CD4-positive, CD25-positive, alpha-beta regulatory T cell (primary cell): ENCODE measurements at regions not wholly inside any gene's neighbourhood (a gene's known extent, or its start where the extent isn't known, plus 50 kb on each side); places are given as distances from the start of the nearest gene placed in this dataset.

Source experiments
- ATAC-seq, 2 donors: fragments of 150-1000 bp; cut with Tn5 transposase; one replicate each; pipeline ENCODE4 v1.10.0; 2021; ENCODE audit warnings: low read depth in 2 of 2, moderate number of reproducible peaks in 2 of 2, moderate library complexity in 1 of 2
- DNase-seq, 3 donors: peaks; one replicate each; pipeline versions ENCODE4 v3.0.0 to v3.0.0-alpha.2; 2012 to 2022; ENCODE audit warnings: mixed read lengths in 1 of 3
- H3K27ac ChIP-seq: one replicate; pipeline ENCODE4 v1.7.0; 2013; ENCODE audit warnings: mild to moderate bottlenecking, low read length; ENCODE audit not compliant: insufficient read depth, poor library complexity, severe bottlenecking
- H3K27me3 ChIP-seq: one replicate; pipeline ENCODE4 v1.7.0; 2013; ENCODE audit warnings: low read length; ENCODE audit not compliant: control insufficient read depth, insufficient read depth
- H3K36me3 ChIP-seq: one replicate; pipeline ENCODE4 v1.7.0; 2013; ENCODE audit warnings: mild to moderate bottlenecking, low read length, moderate library complexity; ENCODE audit not compliant: control insufficient read depth, insufficient read depth
- H3K4me1 ChIP-seq: 2 replicates; pipeline ENCODE4 v1.7.0; 2013; ENCODE audit warnings: mild to moderate bottlenecking, low read length; ENCODE audit not compliant: insufficient read depth, control insufficient read depth, poor library complexity, severe bottlenecking
- H3K4me3 ChIP-seq: one replicate; pipeline ENCODE4 v1.7.0; 2013; ENCODE audit warnings: low read depth, mild to moderate bottlenecking, low read length, moderate library complexity
- H3K9me3 ChIP-seq, 2 experiments: 1 replicate in 1 of 2; 2 replicates in 1 of 2; pipeline ENCODE4 v1.7.0; 2013; ENCODE audit warnings: low read length in 2 of 2, mild to moderate bottlenecking in 1 of 2, moderate library complexity in 1 of 2; ENCODE audit not compliant: control insufficient read depth in 2 of 2
- H3K27ac Mint-ChIP-seq, 3 donors: one replicate each; pipeline ENCODE4 v1.8.0; 2020 to 2022; ENCODE audit warnings: mild to moderate bottlenecking in 3 of 3, mixed read lengths in 3 of 3, moderate library complexity in 2 of 3
- H3K27me3 Mint-ChIP-seq: one replicate; pipeline ENCODE4 v1.8.0; 2022; ENCODE audit warnings: mild to moderate bottlenecking, mixed read lengths
- H3K36me3 Mint-ChIP-seq: one replicate; pipeline ENCODE4 v1.8.0; 2020; ENCODE audit warnings: mixed read lengths
- H3K4me1 Mint-ChIP-seq, 4 donors: one replicate each; pipeline ENCODE4 v1.8.0; 2020 to 2022; ENCODE audit warnings: mixed read lengths in 4 of 4, mild to moderate bottlenecking in 1 of 4
- H3K4me3 Mint-ChIP-seq, 4 donors: one replicate each; pipeline ENCODE4 v1.8.0; 2020 to 2022; ENCODE audit warnings: mild to moderate bottlenecking in 4 of 4, mixed read lengths in 4 of 4, moderate library complexity in 3 of 4
- H3K9me3 Mint-ChIP-seq, 7 donors: one replicate each; pipeline ENCODE4 v1.8.0; 2020 to 2022; ENCODE audit warnings: mixed read lengths in 7 of 7, mild to moderate bottlenecking in 3 of 7, moderate library complexity in 2 of 7

DNA sequence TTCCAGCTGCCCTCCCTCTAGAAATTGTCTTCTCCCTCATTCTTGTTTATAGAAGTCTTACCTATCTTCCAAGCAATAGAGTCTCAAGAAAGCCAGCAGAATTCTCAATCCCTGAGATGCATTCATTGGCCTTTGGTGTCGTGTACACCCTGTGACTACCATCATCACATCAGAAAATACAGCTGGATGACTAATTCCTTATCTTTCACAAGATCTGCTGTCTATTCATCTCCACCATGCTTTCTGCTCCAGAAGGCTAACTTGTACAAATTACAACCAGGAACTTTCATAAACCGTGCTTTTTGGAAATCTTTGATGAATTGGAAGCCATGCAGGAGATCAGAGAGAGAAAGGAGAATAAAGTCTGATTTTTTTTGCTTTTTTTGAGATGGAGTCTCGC, 1062.9 kb upstream of the GHITM start:
- Histone ChIP-seq H3K4me1 (no peaks in the 10 kb centered on the region), H3K27ac (no peak overlapping the region), H3K27me3 (no peaks in the 10 kb centered on the region), H3K4me3 (no peak overlapping the region), H3K9me3 (peaks cover 2 to 9% of the 10 kb centered on the region in 2 experiments), H3K36me3 (no peaks in the 10 kb centered on the region)
- Mint-ChIP-seq H3K27me3 (no peaks in the 10 kb centered on the region), H3K36me3 (no peaks in the 10 kb centered on the region), H3K4me1 (no peaks in the 10 kb centered on the region), H3K4me3 (no peak overlapping the region), H3K27ac (no peak overlapping the region), H3K9me3 (peaks cover 0 to 16% (median 6%) of the 10 kb centered on the region in 7 donors)
- no peak for DNase-seq
- no peak for ATAC-seq

DNA sequence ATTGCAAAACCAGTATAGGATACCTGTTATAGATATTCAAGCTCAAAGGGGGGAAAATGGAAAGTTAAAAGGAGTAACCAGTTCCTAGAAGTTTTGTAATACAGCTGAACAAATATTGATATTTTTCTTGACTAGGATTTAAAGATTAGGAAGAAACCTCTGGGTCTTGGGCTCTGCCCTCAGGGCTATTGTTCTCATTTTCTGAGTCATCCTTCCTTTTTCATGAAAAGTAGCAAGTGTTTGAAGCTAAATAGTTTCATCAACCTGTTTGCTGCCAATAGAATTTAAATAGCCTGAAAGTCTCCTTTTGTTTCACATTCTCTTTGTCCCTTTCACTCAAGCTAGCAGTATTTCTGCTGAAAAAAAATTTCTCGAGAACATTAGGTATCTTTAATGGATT, 1061.1 kb upstream of the GHITM start:
- no peak for DNase-seq
- ATAC-seq: no peak
- Mint-ChIP-seq H3K27ac (no peak overlapping the region), H3K4me1 (no peaks in the 10 kb centered on the region), H3K4me3 (no peak overlapping the region), H3K36me3 (no peaks in the 10 kb centered on the region), H3K9me3 (peaks cover 0 to 16% (median 8%) of the 10 kb centered on the region in 7 donors), H3K27me3 (no peaks in the 10 kb centered on the region)
- Histone ChIP-seq H3K9me3 (peaks cover 2 to 9% of the 10 kb centered on the region in 2 experiments), H3K36me3 (no peaks in the 10 kb centered on the region), H3K4me1 (no peaks in the 10 kb centered on the region), H3K4me3 (no peak overlapping the region), H3K27ac (no peak overlapping the region), H3K27me3 (no peaks in the 10 kb centered on the region)

DNA sequence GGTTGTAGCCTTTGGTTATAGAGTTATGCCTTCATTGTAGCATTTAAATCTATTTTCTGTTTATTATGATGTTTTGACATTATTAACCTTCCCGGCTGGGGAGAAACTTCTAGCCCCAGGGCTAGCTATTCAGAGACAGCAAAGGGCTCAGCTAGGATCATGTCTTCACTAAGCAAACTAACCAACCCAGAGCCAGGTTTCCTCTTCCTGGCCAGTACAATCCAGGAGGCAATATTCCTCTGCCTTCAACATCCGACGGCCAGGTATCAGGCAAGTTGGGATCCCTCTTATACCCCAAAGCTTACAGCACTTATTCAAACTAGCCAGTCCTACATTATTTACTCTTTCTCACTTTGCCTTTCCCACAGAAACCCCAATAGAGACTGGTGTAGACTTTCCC, 1060.7 kb upstream of the GHITM start:
- H3K36me3 Mint-ChIP-seq: no peaks in the 10 kb centered on the region
- Histone ChIP-seq H3K36me3 (no peaks in the 10 kb centered on the region), H3K9me3 (peaks cover 2 to 5% of the 10 kb centered on the region in 2 experiments), H3K27ac (no peak overlapping the region), H3K27me3 (no peaks in the 10 kb centered on the region), H3K4me1 (no peaks in the 10 kb centered on the region), H3K4me3 (no peak overlapping the region)
- DNase-seq: no peak
- H3K27ac Mint-ChIP-seq: no peak overlapping the region
- no peak overlapping the region for H3K4me3 Mint-ChIP-seq
- no peaks in the 10 kb centered on the region for H3K27me3 Mint-ChIP-seq
- peaks cover 0 to 13% (median 7%) of the 10 kb centered on the region in 7 donors for H3K9me3 Mint-ChIP-seq
- no peaks in the 10 kb centered on the region for H3K4me1 Mint-ChIP-seq
- no peak for ATAC-seq

DNA sequence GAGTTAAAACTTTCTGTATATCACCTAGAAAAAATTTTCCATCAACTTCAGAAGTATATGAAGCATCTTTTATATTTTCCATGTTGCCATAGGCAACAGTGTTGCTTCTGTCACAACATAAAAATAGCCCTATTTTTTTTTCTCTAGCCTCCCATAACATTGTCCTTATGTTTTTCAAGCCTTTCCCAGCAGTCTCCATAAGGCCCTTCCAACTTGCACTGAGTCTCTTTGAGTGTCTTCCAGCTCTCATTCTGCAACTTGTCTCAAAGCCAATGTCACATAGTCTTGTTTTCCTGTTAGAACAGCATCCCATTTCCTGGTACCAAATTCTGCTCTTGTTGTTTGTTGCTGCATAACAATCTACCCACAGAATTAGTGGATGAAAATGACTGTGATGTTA, 1055.5 kb upstream of the GHITM start:
- H3K9me3 Mint-ChIP-seq: peaks cover 0 to 15% (median 7%) of the 10 kb centered on the region in 7 donors
- Histone ChIP-seq H3K36me3 (no peaks in the 10 kb centered on the region), H3K9me3 (peaks cover under 1 to 5% of the 10 kb centered on the region in 2 experiments), H3K4me3 (no peak overlapping the region), H3K27me3 (no peaks in the 10 kb centered on the region), H3K4me1 (no peaks in the 10 kb centered on the region), H3K27ac (no peak overlapping the region)
- H3K27me3 Mint-ChIP-seq: no peaks in the 10 kb centered on the region
- H3K4me1 Mint-ChIP-seq: no peaks in the 10 kb centered on the region
- no peak for ATAC-seq
- no peaks in the 10 kb centered on the region for H3K36me3 Mint-ChIP-seq
- H3K4me3 Mint-ChIP-seq: no peak overlapping the region
- no peak for DNase-seq
- no peak overlapping the region for H3K27ac Mint-ChIP-seq

DNA sequence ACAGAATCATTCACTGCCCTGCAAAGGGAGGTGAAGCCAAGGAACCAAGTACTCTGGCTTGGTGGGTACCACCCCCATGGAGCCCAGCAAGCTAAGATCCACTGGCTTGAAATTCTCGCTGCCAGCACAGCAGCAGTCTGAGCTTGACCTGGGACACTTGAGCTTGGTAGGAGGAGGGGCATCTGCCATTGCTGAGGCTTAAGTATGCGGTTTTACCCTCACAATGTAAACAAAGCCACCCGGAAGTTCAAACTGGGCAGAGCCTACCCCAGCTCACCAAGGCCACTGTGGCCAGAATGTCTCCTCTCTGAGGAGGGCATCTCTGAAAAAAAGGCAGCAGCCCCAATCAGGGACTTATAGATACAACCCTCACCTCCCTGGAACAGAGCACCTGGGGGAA, 1050.0 kb upstream of the GHITM start:
- Histone ChIP-seq H3K4me1 (no peaks in the 10 kb centered on the region), H3K36me3 (no peaks in the 10 kb centered on the region), H3K27ac (no peak overlapping the region), H3K4me3 (no peak overlapping the region), H3K9me3 (no peaks in the 10 kb centered on the region), H3K27me3 (no peaks in the 10 kb centered on the region)
- no peak overlapping the region for H3K27ac Mint-ChIP-seq
- no peak for ATAC-seq
- H3K4me1 Mint-ChIP-seq: no peaks in the 10 kb centered on the region
- H3K27me3 Mint-ChIP-seq: no peaks in the 10 kb centered on the region
- no peak overlapping the region for H3K4me3 Mint-ChIP-seq
- DNase-seq: no peak
- no peaks in the 10 kb centered on the region for H3K36me3 Mint-ChIP-seq
- peaks cover 0 to 10% (median 6%) of the 10 kb centered on the region in 7 donors for H3K9me3 Mint-ChIP-seq

DNA sequence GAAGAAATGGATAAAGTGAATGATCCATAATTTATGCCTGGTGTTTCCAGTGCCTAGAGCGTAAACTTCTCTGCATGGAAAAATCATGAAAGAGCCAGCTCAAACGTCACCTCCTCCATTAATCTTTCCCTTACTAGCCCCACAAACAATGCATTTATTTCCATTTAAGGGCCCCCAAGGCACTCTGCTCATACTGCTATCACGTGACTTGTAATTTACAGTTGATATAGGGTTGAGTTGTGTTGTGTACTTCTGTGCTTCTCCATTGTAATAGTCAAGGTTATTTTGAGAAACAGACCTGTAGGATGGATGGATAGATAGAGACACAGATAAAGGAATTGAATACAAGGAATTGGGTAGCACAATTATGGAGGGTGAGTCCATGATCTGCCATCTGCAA, 1034.7 kb upstream of the GHITM start:
- H3K27me3 Mint-ChIP-seq: no peaks in the 10 kb centered on the region
- H3K27ac Mint-ChIP-seq: no peak overlapping the region

DNA sequence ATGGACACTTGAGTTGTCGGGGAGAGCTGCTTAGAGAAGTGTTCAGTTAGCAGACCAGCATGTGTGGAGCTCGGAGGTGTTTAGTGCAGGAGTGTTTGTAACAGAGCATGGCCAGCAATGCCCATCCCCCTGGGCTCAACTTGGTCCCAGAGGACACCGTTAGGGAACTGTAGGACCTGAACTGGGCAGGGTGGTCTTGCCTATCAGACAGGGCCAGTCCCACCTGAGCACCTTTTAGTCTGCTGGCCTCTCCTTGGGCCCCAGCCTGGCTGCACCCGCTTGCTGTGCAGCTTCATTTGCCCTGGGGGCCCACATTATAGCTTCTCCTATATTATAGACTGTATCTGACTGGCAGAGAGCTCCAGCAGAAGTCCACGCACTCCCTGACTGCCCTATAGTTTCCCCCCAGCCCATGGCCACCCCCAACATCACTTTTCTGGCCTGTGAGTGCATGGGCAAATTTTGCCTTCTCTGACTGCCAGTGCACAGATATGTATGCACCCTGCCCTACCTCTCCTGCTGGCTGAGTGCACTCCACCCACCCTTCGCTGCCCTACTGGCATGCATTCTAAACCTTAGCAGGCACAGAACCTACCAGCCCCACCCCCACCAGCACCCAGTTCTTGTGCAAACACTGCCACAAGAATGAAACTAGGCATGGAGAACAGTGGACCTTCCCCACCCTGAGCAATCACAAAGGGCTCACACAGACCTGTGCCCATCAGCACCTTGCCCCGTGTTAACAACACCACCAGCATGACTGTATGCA, 1030.6 kb upstream of the GHITM start:
- no peaks in the 10 kb centered on the region for H3K4me1 Mint-ChIP-seq
- H3K4me3 ChIP-seq: no peak overlapping the region
- no peak overlapping the region for H3K4me3 Mint-ChIP-seq
- H3K36me3 ChIP-seq: no peaks in the 10 kb centered on the region
- DNase-seq (no peak), ATAC-seq (no peak)
- H3K27ac Mint-ChIP-seq: no peak overlapping the region
- H3K4me1 ChIP-seq: no peaks in the 10 kb centered on the region
- H3K9me3 ChIP-seq: peaks cover 0 to 25% of the 10 kb centered on the region in 2 experiments
- H3K27me3 ChIP-seq: no peaks in the 10 kb centered on the region
- no peaks in the 10 kb centered on the region for H3K27me3 Mint-ChIP-seq
- H3K36me3 Mint-ChIP-seq: no peaks in the 10 kb centered on the region
- peaks cover 6 to 39% (median 10%) of the 10 kb centered on the region in 7 donors for H3K9me3 Mint-ChIP-seq
- H3K27ac ChIP-seq: no peak overlapping the region

More for the DNA sequence above, 1034.7 kb upstream of the GHITM start:
- no peak overlapping the region for H3K4me3 ChIP-seq
- H3K36me3 Mint-ChIP-seq: no peaks in the 10 kb centered on the region
- ATAC-seq: no peak
- H3K27ac ChIP-seq: no peak overlapping the region
- H3K4me3 Mint-ChIP-seq: no peak overlapping the region
- H3K4me1 Mint-ChIP-seq: no peaks in the 10 kb centered on the region
- H3K9me3 Mint-ChIP-seq: peaks cover 5 to 20% (median 9%) of the 10 kb centered on the region in 7 donors
- DNase-seq: no peak
- no peaks in the 10 kb centered on the region for H3K36me3 ChIP-seq
- peaks cover 0 to 15% of the 10 kb centered on the region in 2 experiments for H3K9me3 ChIP-seq
- no peaks in the 10 kb centered on the region for H3K27me3 ChIP-seq
- no peaks in the 10 kb centered on the region for H3K4me1 ChIP-seq

DNA sequence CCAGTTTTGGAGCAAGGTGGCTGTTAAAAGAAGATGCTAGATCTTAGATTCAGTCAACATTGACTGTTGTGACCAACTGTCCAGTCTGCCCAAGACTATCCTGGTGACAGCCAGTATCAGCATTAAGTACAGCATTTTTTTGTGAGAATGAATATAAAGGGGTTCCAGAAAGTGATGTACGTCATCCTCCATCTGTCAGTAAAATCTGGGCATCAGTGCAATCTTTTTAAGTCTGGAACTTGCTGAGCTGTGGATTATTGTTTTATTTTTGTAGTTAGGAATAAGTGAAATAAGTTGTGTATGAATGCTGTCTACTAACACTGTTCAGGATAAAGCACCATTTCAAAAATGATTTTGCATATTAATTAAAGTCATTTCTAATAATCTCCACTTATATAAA, 1020.0 kb upstream of the GHITM start:
- Histone ChIP-seq H3K4me1 (no peaks in the 10 kb centered on the region), H3K36me3 (no peaks in the 10 kb centered on the region), H3K27ac (no peak overlapping the region), H3K27me3 (no peaks in the 10 kb centered on the region), H3K4me3 (no peak overlapping the region), H3K9me3 (peaks cover 0 to 4% of the 10 kb centered on the region in 2 experiments)
- Mint-ChIP-seq H3K9me3 (peaks cover 0 to 23% (median 3%) of the 10 kb centered on the region in 7 donors), H3K27ac (no peak overlapping the region), H3K27me3 (no peaks in the 10 kb centered on the region), H3K4me1 (no peaks in the 10 kb centered on the region), H3K36me3 (no peaks in the 10 kb centered on the region), H3K4me3 (no peak overlapping the region)
- ATAC-seq: no peak
- no peak for DNase-seq
